Transverse colon (tissue), 4 donors: ENCODE measurements at regions not wholly inside any gene's neighbourhood (a gene's known extent, or its start where the extent isn't known, plus 50 kb on each side); places are given as distances from the start of the nearest gene placed in this dataset.

ENCODE experiments used
- DNase-seq: peaks from one replicate; pipeline ENCODE4 v3.0.0-alpha.2; 2019
- H3K27ac ChIP-seq, 4 donors: fragments of 200-600 bp; sonication (generic); 2 replicates each; pipeline ENCODE4 v1.5.1; 2016 to 2018; ENCODE audit warnings: inconsistent platforms in 4 of 4
- H3K27me3 ChIP-seq: fragments of 200-600 bp; sonication (generic); 2 replicates; pipeline ENCODE4 v1.5.1; 2017; ENCODE audit warnings: inconsistent platforms
- H3K36me3 ChIP-seq, 4 donors: fragments of 200-600 bp; sonication (generic); 2 replicates each; pipeline ENCODE4 v1.5.1; 2017 to 2019; ENCODE audit warnings: inconsistent platforms in 4 of 4
- H3K4me1 ChIP-seq, 4 donors: fragments of 200-600 bp; sonication (generic); 2 replicates each; pipeline ENCODE4 v1.5.1; 2017 to 2020; ENCODE audit warnings: inconsistent platforms in 4 of 4
- H3K4me3 ChIP-seq, 4 donors: fragments of 200-600 bp; sonication (generic); 1 replicate in 1 of 4; 2 replicates in 3 of 4; pipeline versions ENCODE4 v1.5.1 to v1.6.1; 2017 to 2019; ENCODE audit warnings: inconsistent platforms in 4 of 4
- H3K9me3 ChIP-seq, 2 donors: fragments of 200-600 bp; sonication (generic); 2 replicates each; pipeline ENCODE4 v1.5.1; 2017 to 2019; ENCODE audit warnings: inconsistent platforms in 2 of 2
- EP300 ChIP-seq: sonication (generic); formaldehyde crosslinking; IDR thresholded peaks from one replicate; pipeline ENCODE4 v1.6.1; 2017; ENCODE audit warnings: antibody characterized with exemption, low read depth
- POLR2A ChIP-seq: fragments of 450-650 bp; IDR thresholded peaks from one replicate; pipeline ENCODE4 v1.6.1; 2016; ENCODE audit warnings: antibody characterized with exemption, mild to moderate bottlenecking, moderate library complexity
- POLR2AphosphoS5 ChIP-seq, 3 donors: sonication (generic); formaldehyde crosslinking; IDR thresholded peaks; one replicate each; pipeline ENCODE4 v1.6.1; 2016; ENCODE audit warnings: antibody characterized with exemption in 3 of 3
- WGBS, 2 donors: methylation state at CpG; one replicate each; pipeline ENCODE4 v1.1.5; 2018; ENCODE audit warnings: low coverage in 1 of 2; 5-methylcytosine and 5-hydroxymethylcytosine counted together
- in situ Hi-C, 4 donors: fragments of 200-750 bp; cut with MboI; loops; one replicate each; pipeline versions ENCODE4 v1.15.0 to v1.15.1; 2017; ENCODE audit warnings: low sequenced_read_pairs in 3 of 4, low pct_ligation_motif_present in 1 of 4, low pct_unique_long_range_greater_than_20kb in 1 of 4
- intact Hi-C: fragments of 100-400 bp; cut with DNase I; formaldehyde crosslinking; loops from one replicate; pipeline ENCODE4 v1.15.1; 2023; ENCODE audit warnings: low total_unique reads
- TF ChIP-seq, protein P1 (sequence below), 5 experiments: fragments of 200-600 bp in 3 of 5; fragments of 450-650 bp in 2 of 5; sonication (generic) in 3 of 5; IDR thresholded peaks; 1 replicate in 2 of 5; 2 replicates in 3 of 5; pipeline ENCODE4 v1.5.1; 2016 to 2017; ENCODE audit warnings: antibody characterized with exemption in 5 of 5, inconsistent platforms in 3 of 5, mild to moderate bottlenecking in 2 of 5, moderate library complexity in 1 of 5

DNA sequence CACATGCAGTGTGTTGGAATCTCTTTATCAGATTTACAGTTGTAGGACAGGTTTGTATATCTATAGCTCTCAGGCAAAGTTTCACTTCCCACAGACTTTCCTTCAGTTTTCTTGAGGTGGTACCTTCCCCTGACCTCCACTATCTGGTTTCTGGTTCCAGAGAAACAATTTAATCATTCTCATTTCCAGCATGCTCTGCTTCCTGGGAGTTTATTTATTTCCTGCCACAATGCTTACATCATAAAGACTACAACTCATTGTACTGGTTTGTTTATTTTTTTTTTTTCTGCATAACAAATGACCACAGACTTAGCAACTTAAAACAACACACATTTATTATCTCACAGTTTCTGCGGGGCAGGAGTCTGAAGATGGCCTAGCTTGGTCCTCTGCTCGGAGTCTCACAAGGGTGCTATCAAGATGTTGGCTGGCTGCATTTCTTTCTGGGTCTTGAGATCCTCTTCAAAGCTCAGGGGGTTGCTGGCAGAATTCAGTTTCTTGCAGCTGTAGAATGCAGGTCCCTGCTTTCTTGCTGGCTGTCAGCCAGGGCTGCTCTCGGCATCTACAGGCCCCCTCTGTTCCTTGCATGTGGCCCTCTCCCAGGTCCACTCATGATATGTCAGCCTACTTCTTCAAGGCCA is 247.7 kb downstream of the ENC1 start:
- Histone ChIP-seq H3K36me3 (no peaks in the 10 kb centered on the region), H3K9me3 (no peaks in the 10 kb centered on the region), H3K27ac (no peak overlapping the region), H3K4me1 (no peaks in the 10 kb centered on the region), H3K27me3 (no peaks in the 10 kb centered on the region), H3K4me3 (no peak overlapping the region)
- TF ChIP-seq EP300 (no peak), POLR2A (no peak), POLR2AphosphoS5 (IDR thresholded peaks at IDR 0.05) (no peak)
- TF ChIP-seq, protein P1, sequence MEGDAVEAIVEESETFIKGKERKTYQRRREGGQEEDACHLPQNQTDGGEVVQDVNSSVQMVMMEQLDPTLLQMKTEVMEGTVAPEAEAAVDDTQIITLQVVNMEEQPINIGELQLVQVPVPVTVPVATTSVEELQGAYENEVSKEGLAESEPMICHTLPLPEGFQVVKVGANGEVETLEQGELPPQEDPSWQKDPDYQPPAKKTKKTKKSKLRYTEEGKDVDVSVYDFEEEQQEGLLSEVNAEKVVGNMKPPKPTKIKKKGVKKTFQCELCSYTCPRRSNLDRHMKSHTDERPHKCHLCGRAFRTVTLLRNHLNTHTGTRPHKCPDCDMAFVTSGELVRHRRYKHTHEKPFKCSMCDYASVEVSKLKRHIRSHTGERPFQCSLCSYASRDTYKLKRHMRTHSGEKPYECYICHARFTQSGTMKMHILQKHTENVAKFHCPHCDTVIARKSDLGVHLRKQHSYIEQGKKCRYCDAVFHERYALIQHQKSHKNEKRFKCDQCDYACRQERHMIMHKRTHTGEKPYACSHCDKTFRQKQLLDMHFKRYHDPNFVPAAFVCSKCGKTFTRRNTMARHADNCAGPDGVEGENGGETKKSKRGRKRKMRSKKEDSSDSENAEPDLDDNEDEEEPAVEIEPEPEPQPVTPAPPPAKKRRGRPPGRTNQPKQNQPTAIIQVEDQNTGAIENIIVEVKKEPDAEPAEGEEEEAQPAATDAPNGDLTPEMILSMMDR (IDR thresholded peaks at IDR 0.05), result no peak
- intact Hi-C loops (no loop called here), in situ Hi-C loops (loop anchor here in 1 of 4 donors (10.0 kb wide), 1 partner anchor 252 kb away; the partner anchor contains the start of gene ENC1)
- DNase-seq, result no peak
- 80% methylated on average over 3 of the region's 3 CpGs; no CpG with 5 or more reads in 1 of the 2 donors for WGBS, 2 donors

DNA sequence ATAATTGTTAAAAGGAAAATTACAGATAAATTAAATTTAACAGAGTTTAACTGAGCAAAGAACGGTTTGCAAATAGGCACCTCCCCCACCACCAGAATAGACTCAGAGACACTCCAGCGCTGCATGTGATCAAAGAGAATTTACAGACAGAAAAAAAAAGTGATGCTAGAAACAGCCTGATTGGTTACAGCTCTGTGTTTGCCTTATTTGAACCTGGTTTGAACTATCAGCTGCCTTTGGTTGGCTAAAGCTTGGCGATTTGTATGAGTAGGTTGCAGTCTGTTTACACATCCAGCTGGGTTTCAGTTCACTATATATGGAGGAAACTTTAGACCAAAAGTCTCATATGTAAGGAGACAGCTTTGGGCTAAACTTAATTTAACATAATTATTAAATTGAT is 249.1 kb downstream of the ENC1 start:
- Histone ChIP-seq H3K4me1 (no peaks in the 10 kb centered on the region), H3K27me3 (no peaks in the 10 kb centered on the region), H3K9me3 (no peaks in the 10 kb centered on the region), H3K36me3 (no peaks in the 10 kb centered on the region), H3K27ac (no peak overlapping the region), H3K4me3 (no peak overlapping the region)
- TF ChIP-seq EP300, result no peak
- TF ChIP-seq, protein P1 (IDR thresholded peaks at IDR 0.05), result no peak
- TF ChIP-seq POLR2AphosphoS5 (IDR thresholded peaks at IDR 0.05), result no peak
- TF ChIP-seq POLR2A, result no peak
- intact Hi-C loops, result no loop called here
- DNase-seq, result no peak
- in situ Hi-C loops, result loop anchor here in 1 of 4 donors (10.0 kb wide), 1 partner anchor 253 kb away; the partner anchor contains the start of gene ENC1
- 75 to 79% methylated on average over 3 of the region's 3 CpGs for WGBS, 2 donors

DNA sequence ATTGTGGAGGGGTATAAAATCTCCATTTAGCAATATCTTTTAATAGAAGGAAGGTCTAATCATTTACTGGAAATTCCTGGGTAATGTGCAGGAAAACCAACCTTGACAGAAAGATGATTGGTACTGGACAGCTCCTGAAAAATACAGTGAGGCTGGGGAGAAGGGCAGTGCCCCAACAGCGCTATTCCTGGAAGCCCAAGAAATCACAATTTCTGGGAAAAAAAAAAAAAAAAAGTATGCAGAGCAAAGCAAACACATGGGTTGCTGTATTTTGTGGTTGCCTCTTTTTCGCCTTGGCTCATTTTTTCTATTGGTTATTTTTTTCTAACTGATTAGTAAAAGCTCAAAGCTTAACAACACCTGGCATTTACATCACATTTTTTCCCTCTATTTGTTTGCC is 249.7 kb downstream of the ENC1 start:
- no peak overlapping the region for H3K4me3 ChIP-seq
- in situ Hi-C loops, result loop anchor here in 1 of 4 donors (10.0 kb wide), 1 partner anchor 254 kb away; the partner anchor contains the start of gene ENC1
- TF ChIP-seq POLR2A, result no peak
- TF ChIP-seq EP300, result no peak
- TF ChIP-seq, protein P1 (IDR thresholded peaks at IDR 0.05), result no peak
- no peak for TF ChIP-seq POLR2AphosphoS5 (IDR thresholded peaks at IDR 0.05)
- no peaks in the 10 kb centered on the region for H3K27me3 ChIP-seq
- no peak overlapping the region for H3K27ac ChIP-seq
- intact Hi-C loops, result no loop called here
- DNase-seq, result no peak
- no peaks in the 10 kb centered on the region for H3K4me1 ChIP-seq
- H3K9me3 ChIP-seq, result no peaks in the 10 kb centered on the region
- 87 to 88% methylated on average over 2 of the region's 2 CpGs for WGBS, 2 donors
- no peaks in the 10 kb centered on the region for H3K36me3 ChIP-seq

DNA sequence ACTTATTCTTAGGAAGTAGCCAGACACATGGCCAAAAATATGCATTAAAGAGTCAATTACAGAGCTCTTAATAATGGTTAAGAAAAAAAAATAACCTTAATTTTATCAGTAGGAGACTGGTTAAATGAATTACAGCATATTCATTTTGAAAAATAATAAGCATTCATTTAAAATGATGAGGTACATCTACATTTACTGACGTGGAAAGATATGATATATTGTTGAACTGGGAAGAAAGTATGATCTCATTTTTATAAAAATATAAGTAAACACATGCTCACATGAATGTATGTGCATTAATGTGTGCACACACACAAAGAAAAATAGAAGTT is 250.3 kb downstream of the ENC1 start:
- intact Hi-C loops (no loop called here), in situ Hi-C loops (loop anchor here in 1 of 4 donors (10.0 kb wide), 1 partner anchor 255 kb away; the partner anchor contains the start of gene ENC1)
- 84 to 87% methylated on average over 1 of the region's 1 CpG for WGBS, 2 donors

More for the DNA sequence above, 250.3 kb downstream of the ENC1 start:
- Histone ChIP-seq H3K9me3 (no peaks in the 10 kb centered on the region), H3K4me3 (no peak overlapping the region), H3K27ac (no peak overlapping the region), H3K27me3 (no peaks in the 10 kb centered on the region), H3K36me3 (no peaks in the 10 kb centered on the region), H3K4me1 (no peaks in the 10 kb centered on the region)
- no peak for DNase-seq
- TF ChIP-seq, protein P1 (IDR thresholded peaks at IDR 0.05), result no peak
